ENCODE measurements at regions not wholly inside any gene's neighbourhood (a gene's known extent, or its start where the extent isn't known, plus 50 kb on each side); places are given as distances from the start of the nearest gene placed in this dataset.

DNA sequence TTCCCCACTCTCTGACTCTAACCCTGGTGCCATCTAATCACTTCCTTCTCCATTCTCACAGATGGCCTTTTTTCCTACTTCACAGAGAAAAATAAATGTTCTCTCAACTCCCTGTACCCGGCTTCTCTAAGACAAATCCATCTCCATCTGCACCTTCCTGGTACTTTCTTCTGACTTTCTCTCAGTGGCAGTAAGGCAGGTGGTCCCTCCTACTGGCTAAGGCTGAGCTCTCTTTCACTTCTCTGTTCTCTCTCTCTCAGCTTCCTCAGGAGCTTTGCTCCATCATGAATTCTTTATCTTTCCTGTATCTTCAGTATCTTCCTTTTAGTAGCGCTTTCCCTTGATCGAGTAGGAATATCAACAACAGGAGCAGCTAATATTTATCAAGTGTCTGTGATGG, 421.6 kb downstream of the TMEM135 start:
- no peak for TF ChIP-seq POLR2A (IDR thresholded peaks at IDR 0.05)
- TF ChIP-seq, protein P1, sequence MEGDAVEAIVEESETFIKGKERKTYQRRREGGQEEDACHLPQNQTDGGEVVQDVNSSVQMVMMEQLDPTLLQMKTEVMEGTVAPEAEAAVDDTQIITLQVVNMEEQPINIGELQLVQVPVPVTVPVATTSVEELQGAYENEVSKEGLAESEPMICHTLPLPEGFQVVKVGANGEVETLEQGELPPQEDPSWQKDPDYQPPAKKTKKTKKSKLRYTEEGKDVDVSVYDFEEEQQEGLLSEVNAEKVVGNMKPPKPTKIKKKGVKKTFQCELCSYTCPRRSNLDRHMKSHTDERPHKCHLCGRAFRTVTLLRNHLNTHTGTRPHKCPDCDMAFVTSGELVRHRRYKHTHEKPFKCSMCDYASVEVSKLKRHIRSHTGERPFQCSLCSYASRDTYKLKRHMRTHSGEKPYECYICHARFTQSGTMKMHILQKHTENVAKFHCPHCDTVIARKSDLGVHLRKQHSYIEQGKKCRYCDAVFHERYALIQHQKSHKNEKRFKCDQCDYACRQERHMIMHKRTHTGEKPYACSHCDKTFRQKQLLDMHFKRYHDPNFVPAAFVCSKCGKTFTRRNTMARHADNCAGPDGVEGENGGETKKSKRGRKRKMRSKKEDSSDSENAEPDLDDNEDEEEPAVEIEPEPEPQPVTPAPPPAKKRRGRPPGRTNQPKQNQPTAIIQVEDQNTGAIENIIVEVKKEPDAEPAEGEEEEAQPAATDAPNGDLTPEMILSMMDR (IDR thresholded peaks at IDR 0.05), result no peak
- no peak for TF ChIP-seq POLR2AphosphoS5 (IDR thresholded peaks at IDR 0.05; ENCODE audit: insufficient read depth in 1 of 2, low read depth in 1 of 2)

Measured in vagina (tissue), 2 donors.